NCI-H345 treated with DMSO at 0.1 percent for 48 hours (cell line): ENCODE measurements at regions not wholly inside any gene's neighbourhood (a gene's known extent, or its start where the extent isn't known, plus 50 kb on each side); places are given as distances from the start of the nearest gene placed in this dataset.
"Not testable (repeated sequence)": the region's sequence is repeated elsewhere in the genome, so short reads cannot be mapped to it uniquely, and the experiment has no call there.

Experiments used
- DNase-seq: peaks from one replicate; lab custom pipeline; 2025; ENCODE audit not compliant: unreplicated experiment; lab: John Stamatoyannopoulos, UW

DNA sequence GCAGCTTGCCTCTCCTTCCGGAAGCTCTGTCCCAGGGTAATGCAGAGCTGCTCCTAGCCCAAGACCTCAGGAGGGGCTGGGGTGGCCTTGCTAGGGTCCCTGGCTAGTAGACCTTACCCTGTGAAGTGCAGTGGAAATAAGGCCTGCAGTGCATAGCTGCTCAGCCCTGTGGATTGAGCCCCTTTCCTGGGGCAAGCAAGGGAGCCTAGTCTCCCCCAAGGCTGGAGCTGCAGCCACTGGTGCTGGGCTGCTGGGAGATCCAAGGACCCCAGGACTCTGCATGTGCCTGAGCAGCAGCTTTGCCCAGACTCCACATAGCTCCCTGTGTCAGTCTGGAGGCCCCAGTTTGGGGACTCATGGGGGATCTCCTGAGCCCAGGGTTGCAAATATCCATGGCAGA lies 57.9 kb downstream of the FANCF start:
- DNase-seq, result no peak

GRCh38 chr11:22566293-22566692 lies 59.3 kb downstream of the FANCF start:
- DNase-seq, result no peak

GRCh38 chr11:22561283-22561682 lies 64.3 kb downstream of the FANCF start:
- no peak for DNase-seq

DNA sequence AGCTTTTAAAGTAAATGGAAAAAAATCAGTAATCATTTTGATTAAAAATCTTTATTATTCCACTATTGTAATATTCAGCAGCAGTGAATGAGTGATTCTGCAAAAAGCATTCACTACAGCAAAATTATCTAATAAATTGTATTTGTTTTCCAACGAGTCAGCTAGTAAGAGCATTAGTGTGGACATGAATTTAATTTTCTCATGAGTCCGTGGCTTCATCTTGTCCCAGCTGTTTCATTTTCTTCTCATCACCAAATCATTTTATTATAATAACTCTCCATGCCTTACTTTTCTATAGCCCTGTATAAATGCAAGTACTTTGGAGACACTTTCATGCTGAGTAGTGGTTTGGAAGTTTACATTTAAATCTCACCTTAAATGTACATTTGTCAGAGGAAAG lies 66.2 kb downstream of the FANCF start:
- DNase-seq, result no peak

DNA sequence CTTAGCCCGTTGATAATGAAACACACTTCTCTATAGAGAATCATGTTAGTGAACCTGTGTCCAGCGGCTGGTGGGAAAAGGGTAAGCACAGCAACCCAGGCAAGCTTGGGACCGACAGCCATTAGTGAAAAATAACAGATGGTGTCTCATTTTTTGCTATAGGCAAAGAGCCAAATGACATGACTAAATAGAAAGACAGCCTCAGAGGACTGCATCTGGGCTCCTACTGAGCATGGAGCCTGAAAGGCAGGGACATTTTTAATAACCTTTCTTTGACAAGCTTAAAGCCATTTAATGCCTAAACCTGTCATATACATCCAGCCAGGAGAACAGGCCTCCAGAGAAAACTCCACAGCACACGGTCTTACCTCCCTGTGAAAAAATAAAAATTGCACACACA lies 67.0 kb downstream of the FANCF start:
- DNase-seq, result no peak

DNA sequence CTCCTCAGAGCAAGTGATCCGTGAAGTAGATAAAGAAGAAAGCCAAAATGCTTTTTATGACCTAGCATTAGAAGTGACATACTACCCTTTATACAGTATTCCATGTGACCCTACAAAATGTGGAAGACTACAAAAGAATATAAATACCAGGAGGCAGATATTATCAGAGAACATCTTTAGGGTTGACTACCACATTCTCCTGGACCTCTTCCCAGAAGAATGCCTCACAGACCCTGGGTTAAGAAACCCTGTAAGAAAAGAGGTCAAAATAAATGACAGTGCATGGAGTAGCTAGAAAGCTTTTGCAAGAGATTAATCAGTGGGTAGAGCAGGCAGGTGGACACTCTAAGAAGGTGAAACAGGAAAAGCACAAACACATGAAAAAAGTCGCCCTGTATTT lies 69.2 kb downstream of the FANCF start:
- DNase-seq, result no peak

DNA sequence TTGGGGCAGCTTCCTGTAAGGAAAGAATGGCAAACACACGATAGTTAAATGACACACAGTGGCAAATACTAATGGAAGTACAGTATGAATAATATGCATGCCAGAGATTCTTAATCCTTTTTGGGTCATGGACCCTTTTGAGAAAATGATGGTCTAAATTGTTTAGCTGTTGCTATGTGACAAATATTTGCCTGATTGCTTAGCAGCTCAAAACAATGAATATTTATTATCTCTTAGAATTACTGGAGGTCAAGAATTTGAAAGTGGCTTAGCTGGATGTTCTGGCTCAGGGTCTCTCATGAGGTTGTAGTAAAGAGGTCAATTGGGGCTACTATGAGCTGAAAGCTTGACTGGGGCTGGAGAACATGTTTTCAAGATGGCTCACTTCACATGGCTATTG lies 69.7 kb downstream of the FANCF start:
- no peak for DNase-seq

- no peak for DNase-seq
These were observed 71.4 kb downstream of the FANCF start for GRCh38 chr11:22554221-22554620.

DNA sequence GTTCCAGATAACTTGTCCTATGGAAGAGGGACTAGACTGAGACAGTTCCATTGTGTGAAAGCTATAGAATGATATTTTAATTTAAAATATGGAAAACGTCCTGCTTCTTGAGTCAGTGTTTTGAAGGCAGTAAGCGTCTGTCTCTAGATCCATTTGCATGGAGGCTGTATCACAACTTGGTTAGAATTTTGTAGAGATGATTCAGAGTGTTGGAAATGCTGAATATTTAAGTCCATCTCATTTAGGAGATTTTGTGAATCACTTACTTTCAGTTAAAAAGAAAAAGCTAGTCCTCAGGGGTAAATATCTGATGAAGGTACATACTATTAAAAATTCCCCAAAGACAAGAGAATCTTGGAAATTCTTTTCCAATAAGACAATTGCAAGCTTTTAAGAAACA lies 72.7 kb downstream of the FANCF start:
- no peak for DNase-seq

DNA sequence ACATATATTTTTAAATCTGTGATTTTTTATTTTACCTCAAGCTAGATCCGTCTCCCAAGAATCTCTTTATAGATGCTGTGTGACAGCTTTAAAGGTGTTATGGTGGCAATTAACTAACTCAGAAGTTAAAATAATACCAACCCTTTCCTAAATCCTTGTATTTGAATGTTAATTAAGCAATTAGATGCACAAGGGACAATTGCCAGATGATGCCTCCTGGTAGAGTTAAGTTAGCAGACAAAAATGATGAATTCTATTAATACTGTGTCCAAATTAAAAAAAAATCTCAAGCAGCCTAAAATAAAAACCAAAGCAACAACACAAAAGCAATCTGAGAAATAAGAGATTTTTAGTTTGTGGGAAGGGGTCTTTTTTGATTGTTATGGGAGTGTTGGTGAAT lies 78.9 kb downstream of the FANCF start:
- no peak for DNase-seq

- DNase-seq, result no peak
These were observed 82.4 kb downstream of the FANCF start for GRCh38 chr11:22543261-22543660.

DNA sequence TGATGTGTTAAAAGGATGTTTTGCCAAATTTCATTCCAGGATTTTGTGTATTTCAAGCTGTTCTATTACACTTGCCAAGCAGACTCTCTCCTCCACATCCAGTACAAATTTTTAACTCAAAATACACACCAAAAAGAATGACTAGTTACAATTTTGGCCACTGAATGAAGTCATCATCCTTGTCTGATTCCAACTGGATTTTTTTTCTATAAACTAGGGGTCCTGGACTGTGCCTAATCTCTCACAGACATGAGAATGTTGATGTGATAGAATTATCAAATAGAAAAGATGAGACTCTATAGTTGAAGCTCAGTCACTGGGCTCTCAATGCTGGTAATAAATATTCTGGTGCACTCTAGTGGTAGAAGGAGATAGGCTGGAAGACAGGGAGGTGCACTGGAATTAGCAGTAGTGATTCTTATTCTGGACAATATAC lies 85.8 kb downstream of the FANCF start:
- DNase-seq, result peak; percentile 37

DNA sequence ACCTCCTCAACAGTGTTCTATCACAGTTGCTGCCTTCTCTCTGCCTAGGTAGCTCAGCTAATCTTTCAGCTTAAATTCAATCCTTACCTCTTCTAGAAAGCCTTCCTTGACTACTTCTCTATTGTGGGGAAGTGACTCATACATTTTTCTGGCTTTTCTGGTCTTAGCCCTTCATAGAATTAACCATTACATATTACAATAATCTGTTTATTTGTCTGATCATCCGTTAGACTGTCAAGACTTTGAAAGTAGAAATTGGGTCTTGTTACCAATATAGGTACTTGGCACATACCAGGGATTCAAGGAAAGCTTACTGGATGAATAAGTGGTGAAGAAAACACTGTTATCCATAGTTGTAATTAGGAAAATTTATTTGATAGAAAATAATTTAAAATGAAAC lies 89.6 kb downstream of the FANCF start:
- DNase-seq, result no peak

- DNase-seq, result not testable (repeated sequence)
These were observed 96.8 kb downstream of the FANCF start for GRCh38 chr11:22528612-22529429.

GRCh38 chr11:22522225-22522624 lies 103.4 kb downstream of the FANCF start:
- no peak for DNase-seq

DNA sequence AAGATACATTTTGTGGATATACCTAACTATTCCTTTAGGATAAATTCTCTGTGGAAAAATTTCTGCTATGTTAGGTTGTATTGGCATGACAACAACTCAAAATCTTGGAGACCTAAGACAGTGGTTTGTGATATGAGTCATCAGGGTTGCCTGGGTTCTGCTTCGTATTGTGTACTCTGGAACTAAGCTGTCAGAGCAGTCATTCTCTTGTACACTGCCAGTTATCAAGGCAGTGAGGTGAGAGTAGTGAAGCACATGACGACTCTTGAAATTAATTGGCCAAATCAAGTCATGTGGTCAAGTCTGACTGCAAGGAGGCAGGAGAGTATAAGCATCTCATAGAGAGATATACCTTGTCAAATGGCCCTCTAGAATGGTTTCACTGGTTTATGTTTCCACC lies 104.4 kb downstream of the FANCF start:
- no peak for DNase-seq

DNA sequence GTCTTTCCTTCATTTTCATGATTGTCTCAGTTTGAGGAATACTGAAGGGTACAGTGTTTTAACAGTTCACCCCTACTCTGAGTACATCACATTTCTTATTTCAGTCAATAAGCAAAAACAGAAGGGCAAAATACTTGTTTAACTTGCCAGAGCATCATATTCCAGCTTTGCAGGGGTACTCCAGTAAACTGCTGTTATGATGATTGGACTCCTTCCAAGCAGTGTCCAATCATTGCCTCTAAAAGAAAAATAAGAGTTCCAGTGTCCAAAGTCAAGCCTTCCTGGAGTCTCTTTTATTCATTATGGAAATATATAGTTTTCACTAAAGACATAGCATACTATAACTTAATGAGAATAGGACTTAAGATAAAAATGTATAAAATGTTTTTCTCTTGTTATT lies 105.1 kb downstream of the FANCF start:
- no peak for DNase-seq

DNA sequence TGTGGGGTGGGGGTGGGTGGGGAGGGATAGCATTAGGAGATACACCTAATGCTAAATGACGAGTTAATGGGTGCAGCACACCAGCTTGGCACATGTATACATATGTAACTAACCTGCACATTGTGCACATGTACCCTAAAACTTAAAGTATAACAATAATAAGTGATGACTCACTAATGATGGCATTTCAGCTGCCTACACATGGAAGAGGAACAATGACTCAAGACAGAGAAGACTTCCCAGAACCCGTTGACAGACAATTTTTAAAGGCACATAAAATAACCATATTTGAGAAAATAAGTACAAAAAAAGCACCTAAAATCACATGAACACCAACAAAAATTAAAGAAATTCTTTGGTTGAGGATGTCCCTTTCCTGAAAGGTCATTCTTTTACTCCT lies 107.3 kb downstream of the FANCF start:
- not testable (repeated sequence) for DNase-seq

DNA sequence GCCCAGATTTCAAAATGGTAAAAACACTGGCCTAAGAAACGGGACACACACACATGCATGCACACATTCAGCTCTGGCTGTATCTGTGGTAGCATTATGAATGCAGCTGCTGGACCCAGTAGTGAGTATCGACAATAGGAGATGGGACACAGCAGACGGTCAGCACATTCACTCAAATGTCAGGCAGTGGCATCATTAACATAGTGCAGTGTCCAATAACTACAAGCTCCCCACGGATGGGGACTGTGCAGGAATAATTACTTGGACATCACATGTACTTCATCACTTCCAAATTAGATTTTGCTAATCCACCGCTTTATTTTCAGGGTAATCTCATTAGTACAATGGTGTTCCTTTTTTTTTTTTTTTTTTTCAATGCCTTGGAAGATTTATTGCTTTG lies 109.5 kb downstream of the FANCF start:
- no peak for DNase-seq

GRCh38 chr11:22512457-22512856 lies 113.2 kb downstream of the FANCF start:
- no peak for DNase-seq

- DNase-seq, result no peak
These were observed 114.9 kb downstream of the FANCF start for GRCh38 chr11:22510741-22511140.

DNA sequence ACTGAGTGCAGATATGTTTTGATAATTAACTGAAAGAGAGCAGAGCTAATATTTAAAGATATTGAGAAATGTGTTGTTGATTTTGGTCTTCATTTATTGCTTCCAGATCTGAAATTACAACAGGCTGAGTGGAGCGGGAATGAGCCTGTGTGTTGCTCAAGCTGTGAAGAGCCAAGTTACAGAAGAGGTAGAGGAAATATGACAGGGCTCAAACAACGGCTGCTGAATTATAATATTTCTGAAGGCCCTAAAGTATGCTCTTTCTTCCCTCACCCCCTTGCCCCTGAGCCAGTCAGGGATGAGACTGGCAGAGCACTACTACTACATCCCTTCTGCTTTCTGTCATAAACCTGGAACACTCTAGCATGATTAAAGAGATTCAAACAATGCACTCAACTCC lies 115.6 kb downstream of the FANCF start:
- DNase-seq, result no peak

DNA sequence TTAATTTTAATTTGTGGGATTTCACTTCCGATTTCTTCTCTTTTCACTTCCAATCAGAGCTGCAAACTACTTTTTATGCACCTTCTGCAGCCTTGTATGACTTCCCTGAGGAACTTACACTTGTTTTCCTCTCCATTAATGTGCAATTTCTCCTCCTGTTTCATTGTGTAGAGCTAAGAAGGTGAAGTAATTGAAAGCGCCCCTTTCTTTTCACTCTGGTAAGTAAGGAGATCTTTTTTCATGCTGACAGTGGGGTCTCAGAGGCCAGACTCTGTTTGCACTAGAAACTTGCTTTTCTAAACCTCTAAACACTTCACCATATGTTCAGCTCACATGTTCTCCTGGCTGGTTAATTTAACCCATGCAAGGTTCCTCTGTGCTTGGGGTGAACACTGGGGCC lies 117.0 kb downstream of the FANCF start:
- no peak for DNase-seq
